ENCODE measurements at regions not wholly inside any gene's neighbourhood (a gene's known extent, or its start where the extent isn't known, plus 50 kb on each side); places are given as distances from the start of the nearest gene placed in this dataset.

DNA sequence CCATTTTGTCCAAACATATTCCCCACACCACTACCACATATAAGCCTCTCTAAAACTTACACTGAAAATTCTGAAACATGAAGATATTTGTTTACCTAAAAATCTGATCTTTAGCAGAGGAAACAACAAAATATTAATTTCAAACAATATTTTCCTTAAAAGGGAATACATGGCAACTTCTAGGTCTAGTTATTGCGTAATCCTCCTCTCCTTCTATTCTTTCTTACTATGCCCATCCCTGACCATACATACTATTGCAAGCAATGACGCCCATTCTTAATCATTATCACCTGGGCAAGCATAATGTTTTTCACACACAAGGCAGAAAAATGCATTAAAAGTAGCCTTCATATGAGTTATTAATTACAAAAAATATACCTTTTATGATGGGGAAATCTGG is 372.6 kb downstream of the ZEB2 start:
- TF ChIP-seq, protein P1, sequence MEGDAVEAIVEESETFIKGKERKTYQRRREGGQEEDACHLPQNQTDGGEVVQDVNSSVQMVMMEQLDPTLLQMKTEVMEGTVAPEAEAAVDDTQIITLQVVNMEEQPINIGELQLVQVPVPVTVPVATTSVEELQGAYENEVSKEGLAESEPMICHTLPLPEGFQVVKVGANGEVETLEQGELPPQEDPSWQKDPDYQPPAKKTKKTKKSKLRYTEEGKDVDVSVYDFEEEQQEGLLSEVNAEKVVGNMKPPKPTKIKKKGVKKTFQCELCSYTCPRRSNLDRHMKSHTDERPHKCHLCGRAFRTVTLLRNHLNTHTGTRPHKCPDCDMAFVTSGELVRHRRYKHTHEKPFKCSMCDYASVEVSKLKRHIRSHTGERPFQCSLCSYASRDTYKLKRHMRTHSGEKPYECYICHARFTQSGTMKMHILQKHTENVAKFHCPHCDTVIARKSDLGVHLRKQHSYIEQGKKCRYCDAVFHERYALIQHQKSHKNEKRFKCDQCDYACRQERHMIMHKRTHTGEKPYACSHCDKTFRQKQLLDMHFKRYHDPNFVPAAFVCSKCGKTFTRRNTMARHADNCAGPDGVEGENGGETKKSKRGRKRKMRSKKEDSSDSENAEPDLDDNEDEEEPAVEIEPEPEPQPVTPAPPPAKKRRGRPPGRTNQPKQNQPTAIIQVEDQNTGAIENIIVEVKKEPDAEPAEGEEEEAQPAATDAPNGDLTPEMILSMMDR (IDR thresholded peaks at IDR 0.05): no peak
- TF ChIP-seq EP300 (IDR thresholded peaks at IDR 0.05) (no peak), POLR2A (IDR thresholded peaks at IDR 0.05) (no peak), POLR2AphosphoS5 (IDR thresholded peaks at IDR 0.05) (no peak)
